WTC11 (cell line): ENCODE measurements at regions not wholly inside any gene's neighbourhood (a gene's known extent, or its start where the extent isn't known, plus 50 kb on each side); places are given as distances from the start of the nearest gene placed in this dataset.

Experiments used
- ATAC-seq: fragments of 200-7000 bp; cut with Tn5 transposase; 2 replicates; pipeline ENCODE4 v1.10.0; 2021; ENCODE audit warnings: mild to moderate bottlenecking, moderate library complexity
- CTCF ChIA-PET: fragments of 300-600 bp; sonication (Branson Sonifier 250); formaldehyde crosslinking; loops from one replicate; lab custom pipeline; 2021; ENCODE audit warnings: antibody characterized with exemption; lab: Charles Lee
- POLR2A ChIA-PET: fragments of 350-600 bp; sonication (Branson Sonifier 250); formaldehyde crosslinking; loops from one replicate; lab custom pipeline; 2021; ENCODE audit warnings: antibody characterized with exemption; lab: Charles Lee
- DNase-seq: peaks from one replicate; pipeline ENCODE4 v3.0.0; 2021; ENCODE audit warnings: low spot score
- H3K27ac Mint-ChIP-seq: 2 replicates; pipeline ENCODE4 v1.8.0; 2021; ENCODE audit warnings: mixed read lengths
- H3K27me3 Mint-ChIP-seq: 2 replicates; pipeline ENCODE4 v1.8.0; 2021; ENCODE audit warnings: low read depth, mild to moderate bottlenecking, moderate library complexity, mixed read lengths
- H3K36me3 Mint-ChIP-seq: 2 replicates; pipeline ENCODE4 v1.8.0; 2021; ENCODE audit warnings: mixed read lengths
- H3K4me1 Mint-ChIP-seq: 2 replicates; pipeline ENCODE4 v1.8.0; 2022; ENCODE audit warnings: mixed read lengths
- H3K4me3 Mint-ChIP-seq: 2 replicates; pipeline ENCODE4 v1.8.0; 2021; ENCODE audit warnings: mild to moderate bottlenecking, moderate library complexity, mixed read lengths
- H3K9me3 Mint-ChIP-seq: 2 replicates; pipeline ENCODE4 v1.8.0; 2021; ENCODE audit warnings: mixed read lengths
- AR ChIP-seq: fragments of 250-450 bp; sonication (Bioruptor Pico); IDR thresholded peaks from 2 replicates; pipeline ENCODE4 v1.9.0; 2021; ENCODE audit warnings: mild to moderate bottlenecking
- ARID4B ChIP-seq: sonication (generic); formaldehyde crosslinking; IDR thresholded peaks from 2 replicates; pipeline ENCODE4 v1.8.0; 2023; ENCODE audit warnings: missing genetic modification reagents, mild to moderate bottlenecking, borderline replicate concordance
- ATF2 ChIP-seq: sonication (generic); formaldehyde crosslinking; IDR thresholded peaks from 2 replicates; pipeline ENCODE4 v1.8.1; 2022; ENCODE audit warnings: low read depth, missing genetic modification reagents, borderline replicate concordance
- ATF3 ChIP-seq: sonication (generic); formaldehyde crosslinking; conservative IDR thresholded peaks from 2 replicates; pipeline ENCODE4 v1.8.1; 2022; ENCODE audit warnings: mild to moderate bottlenecking, missing genetic modification reagents
- CREB1 ChIP-seq: sonication (generic); formaldehyde crosslinking; IDR thresholded peaks from 2 replicates; pipeline ENCODE4 v1.8.0; 2023; ENCODE audit warnings: mild to moderate bottlenecking, missing genetic modification reagents
- E2F5 ChIP-seq: sonication (generic); formaldehyde crosslinking; IDR thresholded peaks from 2 replicates; pipeline ENCODE4 v1.8.1; 2022; ENCODE audit warnings: mild to moderate bottlenecking, moderate library complexity, missing genetic modification reagents
- FOXK1 ChIP-seq: sonication (generic); formaldehyde crosslinking; IDR thresholded peaks from 2 replicates; pipeline ENCODE4 v1.8.0; 2022; ENCODE audit warnings: mild to moderate bottlenecking, moderate library complexity, missing genetic modification reagents
- FOXP4 ChIP-seq: sonication (generic); formaldehyde crosslinking; IDR thresholded peaks from 2 replicates; pipeline ENCODE4 v1.8.0; 2022; ENCODE audit warnings: mild to moderate bottlenecking, missing genetic modification reagents
- IRF2 ChIP-seq: sonication (generic); formaldehyde crosslinking; IDR thresholded peaks from 2 replicates; pipeline ENCODE4 v1.8.0; 2022; ENCODE audit warnings: low read depth, missing genetic modification reagents, borderline replicate concordance
- JAZF1 ChIP-seq: fragments of 250-450 bp; sonication (Bioruptor Pico); IDR thresholded peaks from 2 replicates; pipeline ENCODE4 v1.9.0; 2021; ENCODE audit warnings: moderate library complexity, mild to moderate bottlenecking, inconsistent platforms
- KAT7 ChIP-seq: sonication (generic); formaldehyde crosslinking; IDR thresholded peaks from 2 replicates; pipeline ENCODE4 v1.8.1; 2023; ENCODE audit warnings: missing genetic modification reagents, mild to moderate bottlenecking, borderline replicate concordance
- MXD4 ChIP-seq: fragments of 250-450 bp; sonication (Bioruptor Pico); IDR thresholded peaks from 2 replicates; pipeline ENCODE4 v1.8.0; 2021; ENCODE audit warnings: mild to moderate bottlenecking, moderate library complexity, borderline replicate concordance
- NFE2L1 ChIP-seq: sonication (generic); formaldehyde crosslinking; IDR thresholded peaks from 2 replicates; pipeline ENCODE4 v1.8.1; 2023; ENCODE audit warnings: missing genetic modification reagents
- NR1H2 ChIP-seq: sonication (generic); formaldehyde crosslinking; IDR thresholded peaks from 2 replicates; pipeline ENCODE4 v1.9.0; 2021; ENCODE audit warnings: mild to moderate bottlenecking, moderate library complexity, missing genetic modification reagents
- PRRX2 ChIP-seq: fragments of 250-450 bp; sonication (Bioruptor Pico); IDR thresholded peaks from 2 replicates; pipeline ENCODE4 v1.8.0; 2021; ENCODE audit warnings: mild to moderate bottlenecking
- RORB ChIP-seq: fragments of 250-450 bp; sonication (Bioruptor Pico); IDR thresholded peaks from 2 replicates; pipeline ENCODE4 v1.9.0; 2021; ENCODE audit warnings: mild to moderate bottlenecking
- STAT6 ChIP-seq: sonication (generic); formaldehyde crosslinking; conservative IDR thresholded peaks from 2 replicates; pipeline ENCODE4 v1.8.1; 2023; ENCODE audit warnings: mild to moderate bottlenecking, low read depth, missing genetic modification reagents, moderate library complexity
- TCF7 ChIP-seq: sonication (generic); formaldehyde crosslinking; IDR thresholded peaks from 2 replicates; pipeline ENCODE4 v1.8.0; 2022; ENCODE audit warnings: mild to moderate bottlenecking, low read depth, missing genetic modification reagents, moderate library complexity
- TP53 ChIP-seq: sonication (generic); formaldehyde crosslinking; IDR thresholded peaks from 2 replicates; pipeline ENCODE4 v1.8.1; 2023; ENCODE audit warnings: mild to moderate bottlenecking, missing genetic modification reagents
- ZNF512 ChIP-seq: sonication (generic); formaldehyde crosslinking; IDR thresholded peaks from 2 replicates; pipeline ENCODE4 v1.8.1; 2022; ENCODE audit warnings: missing genetic modification reagents, borderline replicate concordance
- ZNF671 ChIP-seq: fragments of 250-450 bp; sonication (Bioruptor Pico); IDR thresholded peaks from 2 replicates; pipeline ENCODE4 v1.8.0; 2021; ENCODE audit warnings: mild to moderate bottlenecking

GRCh38 chr2:48849770-48850169 lies 94.2 kb upstream of the LHCGR start (continued):
- TF ChIP-seq ATF2 (no peak), E2F5 (CRISPR knock-in tag) (no peak), PRRX2 (CRISPR knock-in tag) (no peak), AR (CRISPR knock-in tag) (no peak)

GRCh38 chr2:48845684-48846083 lies 90.2 kb upstream of the LHCGR start:
- POLR2A ChIA-PET: no interaction called here
- H3K27me3 Mint-ChIP-seq: no peaks in the 10 kb centered on the region
- ATAC-seq (no peak), DNase-seq (no peak)
- H3K4me1 Mint-ChIP-seq: no peaks in the 10 kb centered on the region
- H3K36me3 Mint-ChIP-seq: no peaks in the 10 kb centered on the region
- CTCF ChIA-PET: no interaction called here
- H3K4me3 Mint-ChIP-seq: no peak overlapping the region
- H3K27ac Mint-ChIP-seq: no peak overlapping the region
- no peaks in the 10 kb centered on the region for H3K9me3 Mint-ChIP-seq
- TF ChIP-seq ATF3 (CRISPR knock-in tag) (no peak), STAT6 (no peak), NFE2L1 (CRISPR knock-in tag) (no peak), ARID4B (CRISPR knock-in tag) (no peak), KAT7 (CRISPR knock-in tag) (no peak), ZNF512 (CRISPR knock-in tag) (no peak), FOXP4 (no peak), IRF2 (CRISPR knock-in tag) (no peak), FOXK1 (CRISPR knock-in tag) (no peak), CREB1 (no peak), ZNF671 (CRISPR knock-in tag) (no peak), TCF7 (CRISPR knock-in tag) (no peak), NR1H2 (CRISPR knock-in tag) (no peak), JAZF1 (no peak), RORB (no peak), TP53 (CRISPR knock-in tag) (no peak), MXD4 (CRISPR knock-in tag) (no peak)
